GM19025 (cell line): ENCODE measurements at regions not wholly inside any gene's neighbourhood (a gene's known extent, or its start where the extent isn't known, plus 50 kb on each side); places are given as distances from the start of the nearest gene placed in this dataset.
"Not testable (repeated sequence)": the region's sequence is repeated elsewhere in the genome, so short reads cannot be mapped to it uniquely, and the experiment has no call there.

Source experiments
- ATAC-seq: cut with Tn5 transposase; IDR thresholded peaks from one replicate; pipeline ENCODE4 v1.9.1; 2021; ENCODE audit warnings: mild to moderate bottlenecking, low read depth, moderate library complexity; ENCODE audit not compliant: unreplicated experiment

DNA sequence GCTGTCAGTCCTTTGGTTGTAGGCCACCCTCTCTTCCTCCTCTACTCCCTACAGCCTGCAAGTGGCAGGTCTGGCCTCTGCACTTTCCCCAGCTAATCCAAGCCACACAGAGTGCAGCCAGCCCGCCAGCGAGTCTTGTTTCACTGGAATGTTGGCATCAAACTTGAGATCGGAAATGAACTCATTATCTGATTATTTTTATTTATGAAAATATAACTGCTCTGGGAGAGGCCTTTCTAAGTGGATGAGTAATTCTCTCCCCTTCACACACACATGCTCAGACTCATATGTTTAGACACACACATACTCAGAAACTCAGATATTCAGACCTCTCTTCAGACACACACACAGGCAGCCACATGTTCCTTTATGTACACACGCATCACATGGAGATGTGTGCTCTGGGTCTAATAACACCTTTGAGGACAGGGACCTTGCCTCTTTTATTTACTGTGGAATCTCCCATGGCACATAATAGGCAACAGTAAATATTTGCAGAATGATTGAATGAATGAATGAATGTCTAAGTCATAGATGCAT, 151.3 kb downstream of the ZFP36L2 start:
- ATAC-seq, result no peak

DNA sequence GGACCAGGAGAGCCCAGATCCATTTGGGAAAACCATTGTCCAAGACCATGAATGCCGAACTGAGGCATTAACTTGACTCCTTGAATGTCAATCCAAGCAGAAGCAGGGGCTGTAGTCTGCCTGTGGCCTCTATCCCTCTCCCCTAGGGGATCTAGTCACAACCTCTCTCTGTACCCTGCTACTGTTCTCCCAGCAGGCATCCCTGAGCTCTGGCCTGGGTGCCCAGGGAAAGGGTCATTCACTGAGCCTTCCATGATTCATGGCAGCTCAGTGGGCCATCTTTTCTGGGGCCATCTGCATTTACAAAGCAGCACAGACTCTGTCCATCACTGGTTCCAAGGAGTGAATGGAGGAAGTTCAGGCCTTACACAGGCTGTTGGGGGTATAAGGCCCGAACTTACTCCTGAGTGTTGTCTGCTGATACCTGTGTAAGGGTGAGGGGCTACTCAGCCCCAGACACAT, 151.8 kb downstream of the ZFP36L2 start:
- no peak for ATAC-seq

- ATAC-seq, result no peak
Observed at GRCh38 chr2:43074052-43074451, 152.4 kb downstream of the ZFP36L2 start.

DNA sequence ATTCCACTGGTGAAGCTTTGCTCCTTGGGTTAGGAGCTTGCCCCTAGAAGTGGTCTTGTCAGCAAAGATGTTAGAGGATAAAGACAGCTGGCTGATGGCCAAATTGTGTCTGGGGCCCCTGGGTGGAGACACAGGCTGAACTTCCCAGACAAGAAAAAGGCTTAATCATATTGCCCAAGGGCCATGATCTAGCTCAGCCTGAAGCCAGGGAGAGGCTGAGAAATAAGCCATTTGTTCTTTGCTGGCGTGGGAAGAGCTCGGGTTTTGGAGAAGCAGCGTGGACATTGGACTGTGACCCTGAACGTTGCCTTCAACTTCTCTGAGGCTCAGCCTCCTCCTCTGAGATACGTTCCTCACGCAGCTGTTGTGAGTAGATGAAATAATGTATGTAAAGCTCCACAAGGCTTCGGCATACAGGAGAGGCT, 153.0 kb downstream of the ZFP36L2 start:
- ATAC-seq, result no peak

- no peak for ATAC-seq
Observed at GRCh38 chr2:43071599-43072550, 154.5 kb downstream of the ZFP36L2 start.

DNA sequence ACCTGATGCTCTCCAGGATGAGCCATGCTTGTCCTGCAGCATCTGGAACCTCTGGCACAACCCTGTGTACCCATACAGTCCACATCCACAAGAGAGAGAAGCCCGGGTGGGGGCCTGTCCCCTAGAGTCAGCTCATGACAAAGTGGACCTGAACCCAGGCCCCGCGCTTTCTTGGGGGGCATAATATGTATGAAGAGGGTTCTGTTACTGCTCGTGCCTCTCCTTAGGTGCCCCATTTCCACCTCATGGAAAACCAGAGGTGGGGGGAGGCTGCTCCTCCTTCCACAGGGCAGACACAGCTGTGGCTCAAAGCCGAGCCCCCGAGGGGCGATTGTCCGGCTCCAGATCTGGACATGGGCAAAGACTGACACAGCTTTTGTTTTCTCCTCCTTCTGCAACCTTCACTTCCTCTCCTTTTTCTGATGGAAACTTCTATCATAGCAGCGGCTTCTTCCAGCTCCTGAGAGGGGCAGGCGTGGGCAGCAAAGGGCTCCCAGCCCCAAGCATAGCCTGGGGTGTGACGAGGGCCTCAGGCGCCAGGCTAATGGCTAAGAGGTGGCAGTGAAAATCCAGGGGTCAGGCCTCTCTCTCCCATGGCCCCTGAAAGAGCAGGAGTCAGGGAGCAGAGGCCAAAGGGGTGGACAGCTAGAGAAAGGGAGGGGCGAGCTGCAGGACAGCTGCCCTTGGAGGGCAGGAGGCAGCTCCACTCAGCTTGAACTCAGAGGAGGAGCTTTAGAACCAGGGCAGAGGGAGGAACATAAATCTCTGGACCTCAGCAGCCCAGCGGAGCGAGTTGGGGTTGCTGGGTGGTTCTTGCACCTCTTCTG, 155.5 kb downstream of the ZFP36L2 start:
- ATAC-seq, result no peak

GRCh38 chr2:43070030-43070429, 156.4 kb downstream of the ZFP36L2 start:
- ATAC-seq, result no peak

- no peak for ATAC-seq
Observed at GRCh38 chr2:43068631-43069517, 157.5 kb downstream of the ZFP36L2 start.

DNA sequence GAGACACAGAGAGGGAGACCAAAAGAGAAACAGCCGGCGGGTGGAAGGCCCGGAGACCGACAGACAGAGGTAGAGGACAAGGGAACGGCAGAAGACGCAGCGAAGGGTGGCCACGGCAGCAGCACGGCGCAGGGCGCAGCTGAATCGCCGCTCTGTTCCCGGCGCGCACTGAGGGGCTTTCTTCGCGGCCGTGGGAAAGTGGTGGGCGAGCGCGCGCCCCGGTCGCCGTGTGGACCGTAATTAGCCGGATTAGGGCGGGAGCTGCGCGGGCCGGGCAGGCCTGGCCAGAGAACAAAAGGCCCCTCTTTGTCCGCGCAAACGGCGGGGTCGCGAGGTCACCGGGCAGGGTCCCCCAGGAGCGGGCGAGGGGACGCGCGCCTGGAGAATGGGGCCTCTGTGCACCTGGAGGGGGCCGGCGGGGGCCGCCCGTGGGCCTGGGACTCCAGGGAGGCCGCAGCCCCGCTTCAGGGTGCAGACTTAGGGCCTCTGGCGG, 158.3 kb downstream of the ZFP36L2 start:
- ATAC-seq, result no peak

DNA sequence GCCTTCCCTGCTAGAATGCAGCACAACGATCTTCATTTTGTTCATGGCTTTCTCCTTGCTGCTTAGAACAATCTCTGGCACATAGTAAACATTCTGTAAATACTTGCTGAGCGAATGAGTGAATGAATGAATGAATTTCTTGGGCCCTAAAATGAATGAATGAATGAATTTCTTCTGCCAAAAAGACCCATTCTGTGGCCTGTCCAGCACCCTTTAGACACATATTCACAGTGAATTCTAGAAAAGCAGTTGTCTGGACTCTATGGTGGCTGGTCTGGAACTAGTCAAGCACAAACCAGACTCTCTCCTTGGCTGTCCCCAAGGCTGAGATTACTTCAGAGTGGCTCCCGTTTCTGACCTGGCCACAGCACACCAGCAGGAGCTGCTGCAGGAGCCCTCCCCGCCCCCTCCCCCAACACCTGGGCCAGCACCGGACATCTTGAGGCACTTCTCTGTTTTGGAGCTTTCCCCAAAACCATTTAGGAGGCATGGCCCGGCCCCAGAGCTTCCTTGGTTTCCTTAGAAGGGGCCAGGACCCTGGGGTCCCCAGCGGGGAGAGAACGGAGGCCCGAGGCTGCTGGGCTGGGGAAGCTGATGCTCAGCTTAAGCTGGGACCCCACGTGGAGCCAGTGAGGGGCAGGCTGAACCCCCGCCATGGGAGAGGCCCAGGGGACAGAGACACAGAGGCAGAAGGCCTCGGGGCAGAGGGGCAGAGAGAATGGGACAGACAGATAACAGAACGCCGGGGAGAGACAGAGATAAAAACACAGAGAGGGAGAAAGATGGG, 159.0 kb downstream of the ZFP36L2 start:
- ATAC-seq, result no peak

DNA sequence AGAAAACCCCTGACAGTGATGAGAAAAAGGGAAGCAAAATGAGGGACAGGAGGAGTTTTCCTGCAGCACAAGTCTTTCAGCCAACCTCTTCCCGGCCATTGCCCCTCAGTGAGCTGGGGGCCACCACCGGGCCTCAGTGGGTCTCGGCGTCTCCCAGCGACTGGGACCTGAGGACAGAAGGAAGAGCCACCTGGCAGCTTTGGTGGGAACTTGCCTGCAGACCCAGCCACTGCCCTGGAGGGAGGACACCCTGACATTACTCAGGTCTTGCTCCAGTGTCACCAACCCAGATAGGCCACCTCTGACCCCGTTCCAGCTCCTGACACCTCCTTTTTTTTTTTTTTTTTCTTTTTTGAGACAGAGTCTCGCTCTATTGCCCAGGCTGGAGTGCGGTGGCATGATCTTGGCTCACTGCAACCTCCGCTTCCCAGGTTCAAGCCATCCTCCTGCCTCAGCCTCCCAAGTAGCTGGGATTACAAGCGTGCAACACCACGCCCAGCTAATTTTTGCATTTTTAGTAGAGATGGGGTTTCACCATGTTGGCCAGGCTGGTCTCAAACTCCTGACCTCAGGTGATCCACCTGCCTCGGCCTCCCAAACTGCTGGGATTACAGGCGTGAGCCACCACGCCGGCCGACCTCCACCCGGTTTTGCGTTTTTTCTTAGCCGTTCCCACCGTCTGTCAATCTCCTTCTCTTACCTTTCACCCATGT, 159.7 kb downstream of the ZFP36L2 start:
- not testable (repeated sequence) for ATAC-seq

- ATAC-seq, result no peak
Observed at GRCh38 chr2:43065871-43066270, 160.5 kb downstream of the ZFP36L2 start.

- ATAC-seq, result no peak
Observed at GRCh38 chr2:43065036-43065435, 161.4 kb downstream of the ZFP36L2 start.

DNA sequence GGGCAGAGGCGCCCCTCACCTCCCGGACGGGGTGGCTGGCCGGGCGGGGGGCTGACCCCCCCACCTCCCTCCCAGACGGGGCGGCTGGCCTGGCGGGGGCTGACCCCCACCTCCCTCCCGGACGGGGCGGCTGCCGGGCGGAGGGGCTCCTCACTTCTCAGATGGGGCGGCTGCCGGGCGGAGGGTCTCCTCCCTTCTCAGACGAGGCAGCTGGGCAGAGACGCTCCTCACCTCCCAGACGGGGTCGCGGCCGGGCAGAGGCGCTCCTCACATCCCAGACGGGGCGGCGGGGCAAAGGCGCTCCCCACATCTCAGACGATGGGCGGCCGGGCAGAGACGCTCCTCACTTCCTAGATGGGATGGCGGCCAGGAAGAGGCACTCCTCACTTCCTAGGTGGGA, 163.3 kb downstream of the ZFP36L2 start:
- not testable (repeated sequence) for ATAC-seq

GRCh38 chr2:43062058-43062457, 164.3 kb downstream of the ZFP36L2 start:
- no peak for ATAC-seq

- no peak for ATAC-seq
Observed at GRCh38 chr2:43060390-43061016, 165.9 kb downstream of the ZFP36L2 start.

- ATAC-seq, result peak; percentile 64
Observed at GRCh38 chr2:43059183-43059897, 167.1 kb downstream of the ZFP36L2 start.
